Stimulated activated CD4-positive, alpha-beta T cell treated with anti-CD3 and anti-CD28 coated beads, Interleukin-12 subunit alpha, Interleukin-12 subunit beta, amount 100 ng/mL, for 4 hours (primary cell): ENCODE measurements at regions not wholly inside any gene's neighbourhood (a gene's known extent, or its start where the extent isn't known, plus 50 kb on each side); places are given as distances from the start of the nearest gene placed in this dataset.

ENCODE experiments used
- DNase-seq: peaks from one replicate; pipeline ENCODE4 v3.0.0-alpha.2; 2020

GRCh38 chr10:129365767-129366402 is 101.2 kb upstream of the MGMT start:
- DNase-seq, result no peak

GRCh38 chr10:129366450-129366849 is 100.6 kb upstream of the MGMT start:
- DNase-seq, result no peak

GRCh38 chr10:129369566-129369965 is 97.5 kb upstream of the MGMT start:
- DNase-seq, result no peak

- no peak for DNase-seq
Observed at GRCh38 chr10:129371541-129371940, 95.5 kb upstream of the MGMT start.

GRCh38 chr10:129372172-129372571 is 94.9 kb upstream of the MGMT start:
- no peak for DNase-seq

GRCh38 chr10:129373231-129373630 is 93.8 kb upstream of the MGMT start:
- DNase-seq, result no peak

GRCh38 chr10:129373718-129374117 is 93.3 kb upstream of the MGMT start:
- no peak for DNase-seq

- DNase-seq, result no peak
Observed at GRCh38 chr10:129375171-129375570, 91.9 kb upstream of the MGMT start.

GRCh38 chr10:129375912-129376311 is 91.1 kb upstream of the MGMT start:
- no peak for DNase-seq

- no peak for DNase-seq
Observed at GRCh38 chr10:129380279-129380678, 86.8 kb upstream of the MGMT start.

GRCh38 chr10:129381741-129382140 is 85.3 kb upstream of the MGMT start:
- DNase-seq, result no peak

GRCh38 chr10:129382401-129382800 is 84.6 kb upstream of the MGMT start:
- no peak for DNase-seq

GRCh38 chr10:129383651-129384050 is 83.4 kb upstream of the MGMT start:
- DNase-seq, result no peak

- no peak for DNase-seq
Observed at GRCh38 chr10:129385600-129385999, 81.4 kb upstream of the MGMT start.

- no peak for DNase-seq
Observed at GRCh38 chr10:129386415-129387257, 80.4 kb upstream of the MGMT start.

- DNase-seq, result no peak
Observed at GRCh38 chr10:129387258-129387525, 79.8 kb upstream of the MGMT start.

- DNase-seq, result no peak
Observed at GRCh38 chr10:129388435-129388834, 78.6 kb upstream of the MGMT start.

- no peak for DNase-seq
Observed at GRCh38 chr10:129389194-129389593, 77.8 kb upstream of the MGMT start.

- no peak for DNase-seq
Observed at GRCh38 chr10:129390147-129390546, 76.9 kb upstream of the MGMT start.

- DNase-seq, result no peak
Observed at GRCh38 chr10:129390726-129391125, 76.3 kb upstream of the MGMT start.

- DNase-seq, result no peak
Observed at GRCh38 chr10:129391464-129391863, 75.6 kb upstream of the MGMT start.

- no peak for DNase-seq
Observed at GRCh38 chr10:129392855-129393254, 74.2 kb upstream of the MGMT start.

GRCh38 chr10:129393812-129394211 is 73.2 kb upstream of the MGMT start:
- DNase-seq, result no peak

- DNase-seq, result no peak
Observed at GRCh38 chr10:129394518-129395328, 72.3 kb upstream of the MGMT start.
